ENCODE measurements at regions not wholly inside any gene's neighbourhood (a gene's known extent, or its start where the extent isn't known, plus 50 kb on each side); places are given as distances from the start of the nearest gene placed in this dataset.

- Histone ChIP-seq H3K4me1 (ENCODE audit: insufficient read depth, low read length, poor library complexity, severe bottlenecking) (peaks cover 11% of the 10 kb centered on the region), H3K36me3 (ENCODE audit: insufficient read depth, low read length, poor library complexity, severe bottlenecking) (no peaks in the 10 kb centered on the region), H3K9me3 (ENCODE audit: low read depth, low read length, poor library complexity, severe bottlenecking) (no peaks in the 10 kb centered on the region), H3K27ac (ENCODE audit: low read depth, low read length, poor library complexity, severe bottlenecking) (no peak overlapping the region), H3K4me3 (ENCODE audit: low read depth, low read length, poor library complexity, severe bottlenecking) (no peak overlapping the region), H3K27me3 (replicated peaks; ENCODE audit: insufficient read depth, low read depth, low read length, poor library complexity) (no peaks in the 10 kb centered on the region)
- ChIA-PET POLR2A (ENCODE audit: low non-redundant PET) (no interaction called here), CTCF (no interaction called here)
- intact Hi-C loops (cut with micrococcal nuclease; ENCODE audit: unreplicated experiment) = no loop called here
- BruUV-seq (replicated peaks) = no TSS peak
- TF ChIP-seq EZH2 (IDR thresholded peaks at IDR 0.05; ENCODE audit: borderline replicate concordance, low read depth, low read length, poor library complexity, severe bottlenecking) = no peak
- no peak for TF ChIP-seq CTCF (conservative IDR thresholded peaks at IDR 0.05; ENCODE audit: low read depth, low read length)
- DNase-seq (ENCODE audit: low spot score) = no peak
Observed at GRCh38 chr3:72378287-72378686, 470.0 kb downstream of the SHQ1 start.

GRCh38 chr3:72376956-72377710 is 471.1 kb downstream of the SHQ1 start:
- ChIA-PET POLR2A (ENCODE audit: low non-redundant PET) (no interaction called here), CTCF (no interaction called here)
- intact Hi-C loops (cut with micrococcal nuclease; ENCODE audit: unreplicated experiment) = no loop called here

GRCh38 chr3:72375237-72376076 is 472.8 kb downstream of the SHQ1 start:
- BruUV-seq (replicated peaks) = no TSS peak
- CTCF ChIA-PET = no interaction called here

More at GRCh38 chr3:72376956-72377710, 471.1 kb downstream of the SHQ1 start:
- Histone ChIP-seq H3K27me3 (replicated peaks; ENCODE audit: insufficient read depth, low read depth, low read length, poor library complexity) (no peaks in the 10 kb centered on the region), H3K4me1 (ENCODE audit: insufficient read depth, low read length, poor library complexity, severe bottlenecking) (peaks cover 11% of the 10 kb centered on the region), H3K4me3 (ENCODE audit: low read depth, low read length, poor library complexity, severe bottlenecking) (no peak overlapping the region), H3K36me3 (ENCODE audit: insufficient read depth, low read length, poor library complexity, severe bottlenecking) (no peaks in the 10 kb centered on the region), H3K27ac (ENCODE audit: low read depth, low read length, poor library complexity, severe bottlenecking) (no peak overlapping the region), H3K9me3 (ENCODE audit: low read depth, low read length, poor library complexity, severe bottlenecking) (no peaks in the 10 kb centered on the region)
- no peak for DNase-seq (ENCODE audit: low spot score)
- TF ChIP-seq EZH2 (IDR thresholded peaks at IDR 0.05; ENCODE audit: borderline replicate concordance, low read depth, low read length, poor library complexity, severe bottlenecking) = no peak
- TSS peak; percentile 21 for BruUV-seq (replicated peaks)

More at GRCh38 chr3:72375237-72376076, 472.8 kb downstream of the SHQ1 start:
- no peak for DNase-seq (ENCODE audit: low spot score)
- H3K9me3 ChIP-seq (ENCODE audit: low read depth, low read length, poor library complexity, severe bottlenecking) = no peaks in the 10 kb centered on the region
- POLR2A ChIA-PET (ENCODE audit: low non-redundant PET) = no interaction called here
- no peak for TF ChIP-seq EZH2 (IDR thresholded peaks at IDR 0.05; ENCODE audit: borderline replicate concordance, low read depth, low read length, poor library complexity, severe bottlenecking)
- no peak for TF ChIP-seq CTCF (conservative IDR thresholded peaks at IDR 0.05; ENCODE audit: low read depth, low read length)
- no peak overlapping the region for H3K27ac ChIP-seq (ENCODE audit: low read depth, low read length, poor library complexity, severe bottlenecking)
- H3K27me3 ChIP-seq (replicated peaks; ENCODE audit: insufficient read depth, low read depth, low read length, poor library complexity) = no peaks in the 10 kb centered on the region
- intact Hi-C loops (cut with micrococcal nuclease; ENCODE audit: unreplicated experiment) = no loop called here
- no peaks in the 10 kb centered on the region for H3K36me3 ChIP-seq (ENCODE audit: insufficient read depth, low read length, poor library complexity, severe bottlenecking)
- no peak overlapping the region for H3K4me3 ChIP-seq (ENCODE audit: low read depth, low read length, poor library complexity, severe bottlenecking)
- H3K4me1 ChIP-seq (ENCODE audit: insufficient read depth, low read length, poor library complexity, severe bottlenecking) = peaks cover 11% of the 10 kb centered on the region
